NCI-H446 (cell line): ENCODE measurements at regions not wholly inside any gene's neighbourhood (a gene's known extent, or its start where the extent isn't known, plus 50 kb on each side); places are given as distances from the start of the nearest gene placed in this dataset.
"Not testable (repeated sequence)": the region's sequence is repeated elsewhere in the genome, so short reads cannot be mapped to it uniquely, and the experiment has no call there.

Source experiments
- DNase-seq, 2 experiments: peaks; one replicate each; lab custom pipeline; 2025; lab: John Stamatoyannopoulos, UW

GRCh38 chr13:60214213-60215055 is 50.7 kb upstream of the DIAPH3 start:
- no peak for DNase-seq

DNA sequence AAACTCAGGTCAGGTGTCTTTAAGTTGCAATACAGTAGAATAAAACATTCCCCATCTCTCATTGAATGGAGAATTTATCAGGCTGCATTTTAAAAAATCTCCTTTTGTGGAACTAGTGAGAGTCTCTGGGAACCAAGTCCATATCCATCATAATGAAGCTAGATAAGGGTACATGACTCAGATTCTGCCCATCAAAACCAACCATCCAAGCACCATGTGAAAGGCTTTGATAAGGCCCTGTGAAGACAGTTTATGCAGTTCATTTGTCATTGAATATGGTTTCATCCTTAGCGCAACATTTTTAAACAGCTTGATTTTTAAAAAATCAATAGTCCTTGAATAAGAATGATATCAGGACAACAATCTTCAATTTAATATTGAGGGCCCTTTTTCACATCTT is 56.3 kb upstream of the DIAPH3 start:
- no peak for DNase-seq

- no peak for DNase-seq
These were observed 57.9 kb upstream of the DIAPH3 start for GRCh38 chr13:60221581-60221980.

- no peak for DNase-seq
These were observed 62.8 kb upstream of the DIAPH3 start for GRCh38 chr13:60226507-60226906.

DNA sequence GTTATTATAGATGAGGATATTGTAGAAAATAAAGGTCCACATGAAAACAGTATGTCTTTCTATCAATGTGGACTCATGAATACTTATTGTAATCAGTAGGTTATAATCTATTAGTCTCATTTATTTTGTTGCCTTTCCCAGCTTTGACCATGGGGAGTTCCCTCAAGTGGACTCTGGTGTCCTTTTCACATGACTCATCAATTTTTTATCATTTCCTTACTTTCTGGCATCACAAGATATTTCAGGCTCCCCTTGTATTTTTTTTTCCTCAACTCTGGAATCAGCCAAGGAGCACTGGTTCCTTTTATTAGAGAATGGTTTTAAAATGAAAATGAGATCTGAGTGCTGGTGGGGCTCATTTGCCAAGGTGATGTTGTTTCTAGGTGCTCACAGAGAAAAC is 63.4 kb upstream of the DIAPH3 start:
- DNase-seq: no peak

DNA sequence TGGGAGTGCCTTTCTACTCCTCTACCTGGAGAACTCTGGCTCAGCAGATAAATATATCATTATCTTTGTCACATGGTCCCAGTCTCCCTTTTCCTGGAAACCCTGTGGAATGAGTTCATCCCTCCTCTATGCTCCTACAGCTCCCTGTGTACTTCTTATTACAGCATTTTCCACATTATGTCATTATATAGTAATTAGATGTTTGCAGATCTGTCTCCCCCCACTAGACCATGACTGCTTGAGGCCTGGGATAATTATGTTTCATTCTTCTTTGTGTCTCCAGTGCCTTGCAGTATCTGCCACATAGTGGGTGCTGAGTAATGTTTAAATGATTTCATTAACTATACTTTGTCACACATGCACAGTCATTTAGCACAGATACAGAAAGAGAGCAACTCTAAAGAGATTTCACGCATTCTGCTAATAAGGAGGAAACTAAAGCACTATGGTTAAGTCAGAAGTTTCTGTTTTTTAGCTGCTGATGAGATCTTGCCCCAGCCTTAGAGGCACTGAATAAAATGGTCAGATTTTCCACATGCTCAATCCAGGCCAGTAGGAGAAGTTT is 66.1 kb upstream of the DIAPH3 start:
- no peak for DNase-seq

- DNase-seq: no peak
These were observed 66.9 kb upstream of the DIAPH3 start for GRCh38 chr13:60230593-60230992.

DNA sequence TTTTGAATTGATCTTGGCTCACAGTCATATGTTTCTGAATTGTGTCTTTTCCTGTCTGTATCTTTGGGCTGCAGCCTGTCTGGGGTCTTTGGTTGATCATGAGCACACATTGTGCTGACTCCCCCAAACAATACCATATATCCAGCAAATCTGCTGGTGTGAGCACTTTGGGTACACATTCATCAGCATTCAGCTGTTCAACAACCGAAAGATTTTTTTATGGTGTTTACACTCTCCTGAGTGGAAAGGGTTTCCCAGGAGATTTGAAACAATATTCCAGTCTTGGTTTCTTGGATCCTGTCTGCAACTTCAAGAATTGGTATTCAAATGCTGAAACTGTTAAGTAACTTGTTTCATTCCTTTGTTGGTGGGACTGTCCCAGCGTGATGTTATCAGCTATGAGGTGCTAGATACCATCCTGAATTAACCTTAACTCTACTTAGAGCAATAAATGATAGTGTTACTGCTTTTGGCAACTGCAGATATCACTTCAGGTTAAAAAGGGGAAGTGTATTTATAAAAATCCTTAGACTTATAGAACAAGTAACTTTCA is 78.4 kb upstream of the DIAPH3 start:
- no peak for DNase-seq

DNA sequence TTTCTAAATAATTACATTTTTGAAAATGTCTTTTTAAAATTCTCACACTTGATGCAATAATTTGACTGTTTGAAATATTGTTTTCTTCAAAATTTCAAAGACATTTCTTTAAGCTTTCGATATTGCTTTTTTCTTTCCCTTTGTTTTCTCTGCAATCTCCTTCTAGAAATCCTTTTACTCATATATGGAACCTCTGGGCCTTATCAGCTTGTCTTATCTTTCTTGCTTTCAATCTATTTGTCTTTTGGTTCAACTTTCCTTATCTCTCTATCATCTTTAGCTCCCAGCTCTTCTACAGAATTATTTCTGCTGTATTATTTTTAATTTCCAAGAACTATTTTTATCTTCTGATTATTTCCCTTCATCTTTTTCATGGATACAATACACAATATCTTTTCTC is 80.7 kb upstream of the DIAPH3 start:
- DNase-seq: no peak

GRCh38 chr13:60251419-60251818 is 87.7 kb upstream of the DIAPH3 start:
- DNase-seq: not testable (repeated sequence)

DNA sequence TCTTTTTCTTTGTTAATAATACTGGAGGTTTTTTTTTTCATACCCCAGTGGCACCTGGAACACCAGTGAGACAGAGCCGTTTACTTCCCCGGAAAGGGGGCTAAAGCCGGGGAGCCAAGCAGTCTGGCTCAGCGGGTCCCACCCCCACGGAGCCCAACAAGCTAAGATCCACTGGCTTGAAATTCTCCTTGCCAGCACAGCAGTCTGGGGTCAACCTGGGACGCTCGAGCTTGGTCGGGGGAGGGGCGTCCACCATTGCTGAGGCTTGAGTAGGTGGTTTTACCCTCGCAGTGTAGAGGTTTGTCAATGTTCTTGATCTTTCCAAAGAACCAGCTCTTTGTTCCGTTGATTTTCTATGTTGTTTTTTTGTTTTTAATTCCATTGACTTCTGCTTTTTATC is 94.6 kb upstream of the DIAPH3 start:
- no peak for DNase-seq

DNA sequence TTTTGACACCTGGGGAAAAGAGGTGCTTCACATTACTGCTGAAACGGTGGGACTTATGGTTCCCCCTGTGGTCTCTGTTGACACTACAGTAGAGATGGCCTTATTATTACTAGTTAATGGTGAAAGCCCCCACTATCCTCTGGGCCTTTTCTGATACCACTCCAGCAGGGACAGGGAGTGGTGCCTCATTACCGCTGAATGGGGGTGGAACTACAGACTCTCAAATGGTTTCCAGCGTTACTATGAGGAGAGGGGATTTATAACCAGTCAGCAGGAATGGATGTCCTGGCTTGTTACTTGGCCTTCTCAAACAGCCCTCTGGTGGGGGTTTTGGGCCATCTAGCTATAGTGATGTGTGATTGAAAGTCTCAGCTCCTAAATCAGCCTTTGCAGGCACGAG is 96.7 kb upstream of the DIAPH3 start:
- DNase-seq: no peak

GRCh38 chr13:60261432-60262351 is 98.0 kb upstream of the DIAPH3 start:
- DNase-seq: no peak

DNA sequence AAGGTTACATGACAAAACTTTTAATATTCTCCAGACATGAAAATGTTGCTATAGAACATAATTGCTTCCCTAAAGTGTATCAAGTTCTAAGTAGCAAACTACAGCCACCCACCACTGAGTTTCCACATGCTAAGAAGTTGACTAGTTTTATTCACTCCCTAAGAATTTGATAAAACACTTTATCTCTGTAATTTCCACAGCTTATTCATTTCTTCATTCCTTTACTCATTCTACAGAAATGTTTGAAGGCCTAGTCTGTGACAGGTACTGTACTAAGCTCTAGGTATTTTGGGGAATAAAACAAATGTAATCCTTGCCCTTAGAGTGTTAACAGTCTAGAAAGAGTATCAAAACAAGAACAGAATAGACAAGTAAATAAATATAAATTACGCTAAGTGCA is 101.8 kb upstream of the DIAPH3 start:
- no peak for DNase-seq

DNA sequence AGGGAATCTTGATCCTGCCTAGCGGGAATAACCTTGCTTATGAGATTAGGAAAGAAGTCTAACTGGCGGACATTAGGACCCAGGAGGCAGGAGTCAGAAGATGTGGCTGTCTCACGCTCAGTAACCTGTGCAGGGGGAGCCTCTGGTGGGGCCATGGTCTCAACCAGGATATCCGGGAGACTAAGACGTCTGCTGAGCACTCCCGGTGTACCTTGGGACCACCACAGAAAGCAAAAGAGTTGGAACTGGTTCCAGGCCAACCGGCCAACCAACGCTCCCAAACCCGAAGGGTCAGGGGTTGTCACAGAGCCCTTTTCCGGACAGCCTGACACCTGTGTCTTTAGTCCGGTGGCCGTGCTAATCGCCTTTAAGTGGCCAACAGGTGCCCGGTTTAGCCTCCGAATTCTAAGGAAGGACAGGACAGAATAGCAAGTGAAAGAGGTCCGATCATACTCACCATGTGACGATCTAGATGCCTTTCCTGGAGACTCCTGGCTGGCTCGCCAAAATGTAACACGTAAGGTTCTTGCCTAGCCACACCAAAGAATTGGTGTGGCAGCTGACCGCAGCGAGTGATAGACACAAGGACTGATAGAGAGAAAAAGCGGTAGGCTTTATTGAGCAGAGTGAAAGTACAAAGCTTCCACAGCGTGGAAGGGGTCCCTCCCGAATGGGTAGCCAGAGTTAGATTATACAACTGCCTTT is 103.9 kb upstream of the DIAPH3 start:
- no peak for DNase-seq

DNA sequence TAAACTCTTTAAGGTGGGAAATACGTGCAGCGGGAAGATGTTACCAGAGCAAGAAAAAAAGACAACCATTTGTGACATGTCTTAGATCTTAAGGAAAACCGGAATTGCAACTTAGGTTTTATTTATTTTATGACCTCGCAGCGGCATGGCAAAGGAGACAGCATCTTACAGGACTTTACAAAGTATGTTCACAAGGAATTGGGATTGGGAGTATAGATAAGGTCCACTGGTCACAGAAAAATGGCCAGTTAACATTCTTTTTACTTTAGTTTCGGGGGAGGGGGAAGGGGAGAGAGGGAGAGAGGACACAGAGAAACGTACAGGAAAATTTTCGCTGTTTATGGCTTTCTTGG is 104.5 kb upstream of the DIAPH3 start:
- DNase-seq: no peak

DNA sequence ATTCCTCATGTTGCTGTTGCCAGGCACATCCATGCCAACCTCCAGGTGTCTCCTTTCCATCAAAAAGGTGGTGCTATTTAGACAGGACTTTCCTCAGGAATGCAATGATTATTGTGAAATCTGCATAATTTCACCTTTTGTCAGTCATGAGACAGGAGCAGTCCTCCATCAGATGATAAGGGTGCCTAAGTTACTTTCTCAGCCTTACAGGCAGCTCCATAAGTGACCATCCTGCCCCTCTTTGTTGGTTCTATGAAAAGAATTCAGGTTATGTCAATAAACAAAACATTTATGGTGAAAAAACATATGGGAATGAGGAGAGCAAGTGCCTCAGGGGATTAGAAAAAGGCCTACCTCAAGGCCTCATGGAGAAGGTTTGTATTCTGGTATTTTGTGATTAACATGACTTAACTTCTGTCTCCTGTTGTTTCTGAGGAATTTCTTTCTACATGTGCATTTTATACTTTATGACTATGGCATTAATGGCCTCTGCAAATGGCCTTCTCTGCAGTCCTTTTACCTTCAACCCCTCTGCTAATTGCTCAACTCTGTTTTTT is 110.3 kb upstream of the DIAPH3 start:
- no peak for DNase-seq

GRCh38 chr13:60274655-60275054 is 110.9 kb upstream of the DIAPH3 start:
- DNase-seq: no peak

DNA sequence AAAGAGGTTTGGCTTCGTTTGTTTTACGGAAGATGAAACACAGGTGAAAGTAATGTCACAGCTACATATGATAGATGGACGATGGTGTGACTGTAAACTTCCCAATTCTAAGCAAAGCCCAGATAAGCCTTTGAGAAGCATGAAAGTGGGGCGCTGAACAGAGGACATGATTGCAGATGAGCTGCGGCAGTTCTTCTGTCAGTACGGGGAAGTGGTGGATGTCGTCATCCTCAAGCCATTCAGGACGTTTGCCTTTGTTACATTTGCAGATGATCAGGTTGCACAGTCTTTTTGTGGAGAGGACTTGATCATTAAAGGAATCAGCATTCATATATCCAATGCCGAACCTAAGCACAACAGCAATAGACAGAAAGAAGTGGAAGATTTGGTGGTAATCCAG is 111.5 kb upstream of the DIAPH3 start:
- DNase-seq: no peak

DNA sequence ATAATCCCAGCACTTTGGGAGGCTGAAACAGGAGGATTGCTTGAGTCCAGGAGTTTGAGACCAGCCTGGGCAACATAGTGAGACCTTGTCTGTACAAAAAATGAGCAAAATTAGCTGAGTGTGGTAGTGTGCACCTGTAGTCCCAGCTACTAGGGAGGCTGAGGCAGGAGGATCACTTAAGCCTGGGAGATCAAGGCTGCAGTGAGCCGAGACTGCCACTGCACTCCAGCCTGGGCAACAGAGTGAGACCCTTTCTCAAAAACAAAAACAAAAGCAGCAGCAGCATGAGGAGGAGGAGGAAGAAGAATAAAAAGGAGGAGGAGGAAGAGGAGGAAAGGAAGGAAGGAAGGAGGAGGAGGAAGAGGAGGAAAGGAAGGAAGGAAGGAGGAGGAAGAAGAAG is 116.5 kb upstream of the TDRD3 start:
- not testable (repeated sequence) for DNase-seq

DNA sequence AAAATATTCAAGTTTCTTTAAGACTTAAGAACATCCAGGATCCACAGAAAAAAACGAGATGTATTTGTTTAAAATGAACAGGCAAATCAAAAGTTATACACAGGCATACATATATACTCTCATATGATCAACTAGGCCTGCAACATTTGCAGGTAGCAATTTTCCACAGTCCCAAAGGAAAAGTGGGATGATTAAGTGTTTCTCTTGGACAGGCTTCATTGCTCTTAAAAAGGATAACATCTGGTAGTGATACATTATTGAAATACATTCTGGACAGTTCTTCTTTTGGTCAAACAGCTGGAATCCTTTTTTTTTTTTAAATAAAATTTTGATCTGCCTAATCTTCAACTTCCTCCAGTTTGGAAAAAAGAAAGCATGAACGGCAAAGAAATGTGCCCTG is 114.8 kb upstream of the TDRD3 start:
- DNase-seq: no peak

DNA sequence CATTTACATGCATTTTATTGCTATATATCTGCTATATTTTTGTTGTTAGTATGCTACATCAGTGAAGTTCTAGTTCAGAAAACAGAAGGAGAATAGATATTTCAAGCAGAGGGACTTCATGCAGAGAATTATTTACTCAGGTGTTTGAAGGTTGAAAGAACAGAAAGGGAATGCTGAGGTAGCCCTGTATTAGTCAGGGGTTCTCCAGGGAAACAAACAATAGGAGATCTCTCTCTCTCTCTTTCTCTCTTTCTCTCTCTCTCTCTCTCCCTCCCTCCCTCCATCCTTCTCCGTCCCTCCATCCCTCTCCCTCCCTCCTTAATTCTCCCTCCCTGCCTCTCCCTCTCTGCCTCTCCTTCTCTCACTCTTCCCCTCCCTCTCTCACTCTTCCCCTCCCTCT is 114.3 kb upstream of the TDRD3 start:
- DNase-seq: no peak
